ENCODE measurements at regions not wholly inside any gene's neighbourhood (a gene's known extent, or its start where the extent isn't known, plus 50 kb on each side); places are given as distances from the start of the nearest gene placed in this dataset.

DNA sequence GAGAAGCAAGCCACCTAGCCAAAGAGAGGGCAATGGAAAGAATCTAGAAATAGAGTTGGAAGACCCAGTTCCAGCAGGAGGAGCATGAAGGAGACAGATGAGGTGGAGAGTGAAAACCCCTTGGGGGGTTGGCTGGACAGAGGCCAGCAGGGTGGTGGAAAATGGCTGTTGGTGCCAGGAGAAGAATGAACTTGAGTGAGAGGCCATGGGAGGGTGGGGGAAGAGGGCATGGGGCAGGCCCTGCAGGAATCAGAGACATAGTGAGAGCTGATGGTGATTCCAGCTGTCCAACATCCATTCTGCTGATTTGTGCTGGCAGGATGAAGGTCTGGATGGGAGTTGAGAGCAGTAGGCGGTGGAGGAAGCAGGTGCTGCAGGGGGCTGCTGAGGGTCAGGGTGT, 108.0 kb upstream of the TNP1 start:
- H3K27me3 ChIP-seq (ENCODE audit: insufficient read depth, low read depth, severe bottlenecking) = no peaks in the 10 kb centered on the region
- H3K36me3 ChIP-seq = no peaks in the 10 kb centered on the region
- DNase-seq = no peak
- no peak overlapping the region for H3K4me3 ChIP-seq (ENCODE audit: low read depth, low read length)
- TF ChIP-seq, protein P1, sequence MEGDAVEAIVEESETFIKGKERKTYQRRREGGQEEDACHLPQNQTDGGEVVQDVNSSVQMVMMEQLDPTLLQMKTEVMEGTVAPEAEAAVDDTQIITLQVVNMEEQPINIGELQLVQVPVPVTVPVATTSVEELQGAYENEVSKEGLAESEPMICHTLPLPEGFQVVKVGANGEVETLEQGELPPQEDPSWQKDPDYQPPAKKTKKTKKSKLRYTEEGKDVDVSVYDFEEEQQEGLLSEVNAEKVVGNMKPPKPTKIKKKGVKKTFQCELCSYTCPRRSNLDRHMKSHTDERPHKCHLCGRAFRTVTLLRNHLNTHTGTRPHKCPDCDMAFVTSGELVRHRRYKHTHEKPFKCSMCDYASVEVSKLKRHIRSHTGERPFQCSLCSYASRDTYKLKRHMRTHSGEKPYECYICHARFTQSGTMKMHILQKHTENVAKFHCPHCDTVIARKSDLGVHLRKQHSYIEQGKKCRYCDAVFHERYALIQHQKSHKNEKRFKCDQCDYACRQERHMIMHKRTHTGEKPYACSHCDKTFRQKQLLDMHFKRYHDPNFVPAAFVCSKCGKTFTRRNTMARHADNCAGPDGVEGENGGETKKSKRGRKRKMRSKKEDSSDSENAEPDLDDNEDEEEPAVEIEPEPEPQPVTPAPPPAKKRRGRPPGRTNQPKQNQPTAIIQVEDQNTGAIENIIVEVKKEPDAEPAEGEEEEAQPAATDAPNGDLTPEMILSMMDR (IDR thresholded peaks at IDR 0.05; ENCODE audit: low read depth, low read length) = no peak
- H3K27ac ChIP-seq = no peak overlapping the region
- H3K9me3 ChIP-seq (ENCODE audit: severe bottlenecking) = no peaks in the 10 kb centered on the region

DNA sequence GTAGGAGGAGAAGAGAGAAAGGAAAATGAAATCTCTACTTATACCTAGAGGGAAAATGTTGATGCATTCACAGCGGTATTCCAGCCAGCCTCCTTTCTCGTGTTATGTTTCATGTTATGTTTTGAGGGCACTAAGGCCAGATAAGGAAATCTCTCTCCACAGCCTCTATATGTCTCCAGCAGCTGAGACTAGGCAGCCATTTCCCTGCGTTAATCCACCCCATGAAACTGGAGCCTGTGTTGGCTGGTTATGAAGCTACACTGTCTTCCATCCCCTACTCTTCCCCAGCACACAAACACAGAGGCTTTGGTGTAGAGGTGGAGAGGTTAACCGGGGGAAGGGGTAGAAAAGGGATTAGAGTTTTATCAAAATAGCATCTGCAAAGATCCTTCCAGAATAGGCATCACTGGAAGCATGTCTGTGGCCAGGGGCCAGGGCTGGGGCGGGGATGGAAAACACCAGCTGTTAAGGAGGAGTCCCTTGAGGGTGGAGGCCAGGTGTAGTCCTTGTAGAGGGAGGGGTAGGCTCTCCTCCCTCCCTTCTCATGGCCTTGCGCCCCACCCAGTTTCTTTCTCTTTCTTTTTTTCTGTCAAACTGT, 100.9 kb upstream of the TNP1 start:
- no peak for DNase-seq
- H3K4me3 ChIP-seq (ENCODE audit: low read depth, low read length) = no peak overlapping the region
- H3K27me3 ChIP-seq (ENCODE audit: insufficient read depth, low read depth, severe bottlenecking) = no peaks in the 10 kb centered on the region
- H3K36me3 ChIP-seq = no peaks in the 10 kb centered on the region
- no peaks in the 10 kb centered on the region for H3K9me3 ChIP-seq (ENCODE audit: severe bottlenecking)
- H3K27ac ChIP-seq = no peak overlapping the region
- TF ChIP-seq, protein P1 (IDR thresholded peaks at IDR 0.05; ENCODE audit: low read depth, low read length) = no peak

DNA sequence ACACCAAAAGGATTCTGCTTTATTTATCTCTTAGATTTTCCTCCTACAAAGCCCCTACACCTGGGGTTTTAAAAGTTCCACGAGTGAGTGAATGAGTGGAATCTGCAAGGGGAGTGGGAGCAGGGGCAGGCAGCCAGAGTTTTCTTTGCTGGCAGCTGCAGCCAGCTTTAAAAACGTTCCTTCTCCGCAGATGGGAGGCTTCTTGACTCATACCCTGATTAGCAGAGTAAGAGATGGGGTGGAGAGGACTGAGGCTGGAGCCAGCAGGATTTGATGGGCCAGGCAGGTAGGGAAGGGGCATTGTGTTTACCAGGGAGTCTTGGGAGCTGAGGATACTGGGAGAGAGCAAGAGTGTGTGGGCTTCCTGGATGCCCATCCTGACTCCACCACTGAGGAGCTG, 99.6 kb upstream of the TNP1 start:
- TF ChIP-seq, protein P1 (IDR thresholded peaks at IDR 0.05; ENCODE audit: low read depth, low read length) = no peak

DNA sequence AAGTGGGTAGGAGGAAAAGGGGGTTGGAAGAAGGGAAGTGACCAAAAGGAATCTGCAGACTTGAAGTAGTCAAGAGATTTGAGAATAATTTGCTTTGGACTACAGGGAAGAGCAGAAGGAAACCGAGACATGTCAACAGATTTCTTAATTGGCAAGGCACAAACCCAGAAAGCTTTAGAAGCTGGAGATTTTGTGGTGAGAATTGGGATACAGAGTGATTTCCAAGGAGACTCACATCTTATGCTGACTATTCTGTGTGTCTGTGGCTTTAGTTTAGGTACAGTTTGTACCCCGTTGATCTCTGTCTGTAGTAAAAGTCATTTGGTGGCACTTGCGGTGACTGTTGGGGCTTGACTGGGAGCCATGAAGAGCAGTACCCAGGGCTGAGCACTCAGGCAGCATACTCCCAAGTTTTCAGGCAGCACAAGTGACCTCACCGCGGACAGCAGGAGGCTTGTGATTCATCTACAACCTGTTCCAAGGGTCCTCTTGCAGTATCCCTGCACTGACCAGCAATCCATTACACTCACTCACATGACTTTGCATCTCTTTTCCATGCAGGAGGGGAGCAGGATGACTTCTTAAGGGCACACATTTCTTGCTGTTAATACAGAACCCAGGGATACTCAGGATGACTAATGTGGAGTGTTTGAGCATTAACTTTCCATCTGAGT, 97.1 kb upstream of the TNP1 start:
- TF ChIP-seq, protein P1 (IDR thresholded peaks at IDR 0.05; ENCODE audit: low read depth, low read length) = no peak
- Histone ChIP-seq H3K4me3 (ENCODE audit: low read depth, low read length) (no peak overlapping the region), H3K9me3 (ENCODE audit: severe bottlenecking) (no peaks in the 10 kb centered on the region), H3K27ac (no peak overlapping the region), H3K36me3 (no peaks in the 10 kb centered on the region), H3K27me3 (ENCODE audit: insufficient read depth, low read depth, severe bottlenecking) (no peaks in the 10 kb centered on the region)
- no peak for DNase-seq

More for the DNA sequence above, 99.6 kb upstream of the TNP1 start:
- Histone ChIP-seq H3K9me3 (ENCODE audit: severe bottlenecking) (no peaks in the 10 kb centered on the region), H3K36me3 (no peaks in the 10 kb centered on the region), H3K4me3 (ENCODE audit: low read depth, low read length) (no peak overlapping the region), H3K27me3 (ENCODE audit: insufficient read depth, low read depth, severe bottlenecking) (no peaks in the 10 kb centered on the region), H3K27ac (no peak overlapping the region)
- no peak for DNase-seq

DNA sequence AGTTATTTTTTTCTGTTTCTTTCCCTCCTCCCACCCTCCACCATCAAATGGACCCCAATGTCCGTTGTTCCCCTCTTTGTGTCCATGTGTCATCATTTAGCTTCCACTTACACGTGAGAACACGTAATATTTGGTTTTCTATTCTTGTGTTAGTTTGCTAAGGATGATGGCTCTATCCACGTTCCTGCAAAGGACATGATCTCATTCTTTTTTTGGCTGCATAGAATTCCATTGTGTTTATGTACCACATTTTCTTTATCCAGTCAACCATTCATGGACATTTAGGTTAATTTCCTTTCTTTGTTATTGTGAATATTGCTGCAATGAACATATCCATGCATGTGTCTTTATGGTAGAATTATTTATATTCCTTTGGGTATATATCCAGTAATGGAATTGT, 91.3 kb upstream of the TNP1 start:
- Histone ChIP-seq H3K27ac (no peak overlapping the region), H3K36me3 (no peaks in the 10 kb centered on the region), H3K27me3 (ENCODE audit: insufficient read depth, low read depth, severe bottlenecking) (no peaks in the 10 kb centered on the region), H3K4me3 (ENCODE audit: low read depth, low read length) (no peak overlapping the region), H3K9me3 (ENCODE audit: severe bottlenecking) (no peaks in the 10 kb centered on the region)
- TF ChIP-seq, protein P1 (IDR thresholded peaks at IDR 0.05; ENCODE audit: low read depth, low read length) = no peak
- no peak for DNase-seq

DNA sequence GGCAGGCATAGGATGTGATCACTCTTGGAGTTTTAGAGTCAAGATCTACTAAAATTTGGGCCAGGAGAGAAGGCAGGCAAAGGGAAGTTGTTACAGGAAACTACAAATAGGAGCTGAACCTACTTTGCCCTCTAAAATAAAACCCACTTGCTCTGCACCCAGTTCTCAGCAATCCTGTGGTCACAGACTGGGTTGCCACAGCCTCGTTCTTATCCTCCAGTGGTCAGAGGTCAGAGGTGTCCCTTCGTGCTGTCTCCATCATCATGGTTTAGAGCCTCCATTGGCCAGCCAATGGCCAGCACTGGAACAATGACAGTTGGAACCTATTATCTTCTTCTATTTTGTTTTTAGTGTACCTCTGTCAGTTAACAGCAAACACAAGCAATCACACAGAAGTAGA, 90.7 kb upstream of the TNP1 start:
- H3K9me3 ChIP-seq (ENCODE audit: severe bottlenecking) = no peaks in the 10 kb centered on the region
- no peaks in the 10 kb centered on the region for H3K36me3 ChIP-seq
- no peaks in the 10 kb centered on the region for H3K27me3 ChIP-seq (ENCODE audit: insufficient read depth, low read depth, severe bottlenecking)
- DNase-seq = no peak
- TF ChIP-seq, protein P1 (IDR thresholded peaks at IDR 0.05; ENCODE audit: low read depth, low read length) = no peak
- no peak overlapping the region for H3K27ac ChIP-seq
- H3K4me3 ChIP-seq (ENCODE audit: low read depth, low read length) = no peak overlapping the region

Data from WERI-Rb-1 (cell line).